COLO668 (cell line): ENCODE measurements at regions not wholly inside any gene's neighbourhood (a gene's known extent, or its start where the extent isn't known, plus 50 kb on each side); places are given as distances from the start of the nearest gene placed in this dataset.
A peak's percentile ranks its signal among the peaks of the same experiment; 100 is the strongest.

Source experiments
- DNase-seq: peaks from one replicate; lab custom pipeline; 2025; ENCODE audit not compliant: unreplicated experiment; lab: John Stamatoyannopoulos, UW

DNA sequence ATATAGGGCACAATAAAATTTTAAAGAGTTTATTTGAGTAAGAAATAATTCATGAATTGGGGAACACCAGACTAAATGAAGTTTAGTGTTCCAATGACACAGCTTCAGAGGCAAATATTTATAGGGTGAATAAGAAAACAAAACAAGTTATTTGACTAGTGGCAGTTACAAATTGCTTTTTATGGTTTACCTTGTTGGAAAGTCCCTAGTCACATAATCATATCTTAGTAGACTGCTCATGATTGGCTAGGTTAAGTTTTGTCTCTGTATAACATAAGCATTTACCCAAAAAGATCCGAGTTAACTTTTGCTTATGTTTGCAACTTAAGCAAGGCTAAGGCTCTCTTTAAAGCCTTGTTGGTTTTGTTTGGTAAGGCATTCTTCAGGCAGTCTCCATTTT, 224.7 kb upstream of the MIR17HG start:
- DNase-seq, result no peak

DNA sequence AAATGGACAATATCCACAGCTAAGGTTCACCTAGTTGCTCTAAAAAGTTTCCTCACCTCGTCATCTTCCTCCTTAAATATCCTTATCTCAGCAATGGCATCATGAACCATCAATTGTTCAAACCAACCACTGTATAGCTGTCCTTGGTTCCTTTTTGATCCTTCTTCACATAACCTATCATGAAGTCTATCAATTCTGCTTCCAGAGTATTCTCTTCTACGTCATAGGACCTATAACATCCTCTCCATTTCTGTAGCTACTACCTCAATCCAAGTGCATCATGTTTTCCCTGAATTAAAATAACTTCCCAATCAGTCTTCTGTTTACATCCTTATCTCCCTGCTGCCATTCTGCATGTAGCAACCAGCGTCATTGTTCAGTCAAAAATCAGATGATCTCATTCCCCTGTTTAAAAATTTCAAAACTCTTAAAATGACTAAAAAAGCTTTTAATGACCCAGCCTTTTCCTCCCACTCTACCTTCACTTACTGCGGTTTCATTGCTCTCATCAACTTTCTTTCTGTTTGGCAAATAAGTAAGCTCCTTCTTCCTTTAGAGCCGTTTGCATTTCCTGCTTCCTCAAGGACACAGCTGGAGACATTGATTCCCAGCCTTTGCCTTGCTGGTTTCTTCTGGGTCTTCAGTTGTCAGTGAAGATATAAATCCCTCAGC, 223.9 kb upstream of the MIR17HG start:
- no peak for DNase-seq

DNA sequence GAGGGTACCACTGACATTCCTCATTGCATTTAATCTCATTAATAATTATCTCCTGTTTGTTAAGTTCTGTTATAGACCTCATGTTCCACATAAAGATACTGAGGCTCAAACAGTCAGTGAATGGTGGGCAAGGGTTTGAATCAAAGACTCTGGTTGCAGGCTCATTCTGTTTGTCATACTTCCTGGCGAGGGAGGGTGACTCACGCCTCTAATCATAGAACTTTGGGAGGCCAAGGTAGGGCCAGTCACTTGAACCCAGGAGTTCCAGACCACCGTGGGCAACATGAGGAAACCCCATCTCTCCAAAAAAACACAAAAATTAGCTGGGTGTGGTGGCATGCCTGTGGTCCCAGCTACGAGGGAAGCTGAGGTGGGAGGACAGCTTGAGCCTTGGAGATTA, 220.7 kb upstream of the MIR17HG start:
- DNase-seq, result no peak

DNA sequence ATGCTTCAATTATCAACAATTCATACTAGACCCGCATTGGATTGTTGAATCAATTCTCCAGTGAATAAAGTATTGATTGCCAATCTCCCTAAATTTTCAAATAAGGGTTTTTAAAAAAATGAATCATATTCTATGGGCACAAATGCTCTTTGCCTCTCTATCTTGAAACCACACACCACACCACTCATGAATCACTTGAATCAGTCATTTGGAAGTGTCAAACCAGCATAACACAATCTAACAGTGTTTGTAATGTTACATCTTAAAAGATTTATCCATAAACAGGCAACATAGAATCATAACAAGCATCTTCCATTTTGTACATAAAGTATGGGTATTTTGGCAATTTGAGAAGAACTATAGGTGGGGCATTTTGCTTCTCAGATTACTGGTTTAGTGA, 219.5 kb upstream of the MIR17HG start:
- no peak for DNase-seq

DNA sequence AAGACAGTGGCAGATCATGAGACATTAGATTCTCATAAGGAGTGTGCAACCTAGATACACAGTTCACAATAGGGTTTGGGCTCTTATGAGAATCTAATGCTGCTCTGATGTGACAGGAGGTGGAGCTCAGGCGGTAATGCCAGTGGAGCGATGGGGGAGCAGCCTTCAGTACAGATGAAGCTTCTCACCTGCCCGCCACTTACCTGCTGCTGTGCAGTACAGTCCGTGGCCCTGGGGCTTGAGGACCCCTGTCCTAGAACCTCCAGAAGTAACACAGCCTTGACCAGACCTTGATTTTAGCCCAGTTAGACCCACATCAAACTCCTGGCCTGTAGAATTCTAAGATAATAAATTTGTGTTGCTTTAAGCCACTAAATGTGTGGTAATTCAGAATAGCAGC, 215.1 kb upstream of the MIR17HG start:
- DNase-seq, result no peak

DNA sequence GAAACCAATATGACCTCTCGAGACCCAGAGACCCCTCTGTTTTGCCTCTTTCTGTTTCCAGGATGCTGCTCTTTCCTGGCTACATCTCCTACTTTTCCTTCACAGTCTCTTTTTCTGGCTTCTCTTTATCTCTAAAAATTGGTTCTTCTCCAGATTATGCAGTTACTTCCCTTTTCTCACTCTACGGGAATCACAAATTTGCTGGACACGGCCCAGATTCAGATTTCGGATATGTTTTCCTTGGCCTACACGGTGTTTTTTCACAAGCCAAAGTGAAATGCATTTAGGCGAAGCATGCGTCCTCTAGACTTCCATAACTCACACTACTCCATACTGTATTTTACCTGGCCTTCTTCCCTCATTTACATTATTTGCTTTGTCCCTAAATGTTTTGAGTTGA, 214.7 kb upstream of the MIR17HG start:
- no peak for DNase-seq

DNA sequence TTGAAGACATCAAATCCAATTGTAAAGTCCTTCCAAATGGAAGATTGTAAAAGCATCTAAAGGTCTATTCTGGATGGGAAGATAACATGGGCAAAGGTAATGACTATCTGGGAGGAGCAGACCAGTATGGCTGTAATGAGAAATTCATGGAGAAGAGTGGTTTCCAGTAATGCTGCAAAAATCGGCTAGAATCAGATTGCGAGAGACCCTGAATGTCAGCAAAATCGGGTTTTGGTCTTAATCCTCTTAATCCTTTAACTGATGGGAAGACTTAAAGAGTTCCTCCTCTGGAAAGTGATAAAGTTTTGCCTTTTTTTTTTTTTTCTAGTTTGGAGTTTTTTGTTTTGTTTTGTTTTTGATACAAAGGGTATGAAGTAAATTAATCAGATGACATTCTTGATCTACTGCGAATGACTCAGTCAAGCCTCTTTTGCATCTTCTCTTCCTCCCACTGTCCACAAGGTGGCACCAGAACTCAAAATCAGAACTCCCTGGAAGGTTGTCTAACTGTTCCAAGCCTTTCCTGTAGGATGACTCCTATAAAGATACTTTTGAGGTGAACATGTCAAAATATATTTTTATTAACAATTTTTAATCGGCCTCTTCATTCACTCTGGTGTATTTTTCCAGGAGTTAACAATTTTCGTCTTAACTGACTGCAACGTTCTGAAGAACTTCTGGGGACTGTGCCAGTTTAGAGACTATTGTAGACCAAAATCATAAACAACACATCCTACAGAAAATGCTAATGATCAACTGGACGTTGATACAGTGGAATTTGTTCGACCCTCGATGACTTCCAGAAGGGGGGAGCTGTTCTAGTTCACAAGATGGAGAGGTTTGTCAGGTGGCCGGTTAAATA, 213.3 kb upstream of the MIR17HG start:
- DNase-seq, result peak; percentile 68

DNA sequence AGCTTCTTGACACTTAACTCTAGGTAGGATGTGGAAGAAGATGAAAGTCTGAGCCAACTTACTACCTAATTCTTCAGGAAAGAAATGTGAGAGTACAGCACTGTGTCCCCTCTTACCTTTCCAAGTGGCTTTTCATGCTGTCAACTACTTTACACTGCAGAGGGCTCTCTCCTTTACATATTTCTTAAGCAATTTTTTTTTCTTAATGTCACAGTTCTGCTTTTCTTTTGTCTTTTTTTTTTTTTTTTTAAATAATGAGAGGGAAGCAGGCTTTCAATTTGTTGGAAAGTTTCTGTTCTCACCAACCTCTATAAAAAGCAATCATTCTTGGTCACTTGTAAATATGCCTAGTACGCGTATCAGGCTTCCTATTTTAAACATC, 212.7 kb upstream of the MIR17HG start:
- DNase-seq, result no peak

DNA sequence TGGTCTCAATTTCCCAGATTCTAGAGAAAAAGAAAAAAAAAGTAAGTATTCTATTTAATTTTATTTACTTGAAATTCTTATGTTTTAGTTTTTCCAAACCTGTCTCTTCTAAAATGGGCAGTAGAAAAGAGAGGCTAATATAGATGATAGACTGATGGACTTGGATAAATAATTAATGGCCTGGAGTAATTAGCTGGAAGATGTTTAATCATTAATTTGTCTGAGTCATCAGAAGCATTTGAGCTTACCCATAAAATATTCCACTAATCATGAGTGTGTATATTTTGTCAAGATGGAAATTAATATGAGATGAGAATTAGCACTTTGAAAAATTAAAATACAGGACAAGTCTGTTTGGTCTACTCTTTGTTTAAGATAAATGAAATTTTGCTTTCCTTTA, 212.1 kb upstream of the MIR17HG start:
- DNase-seq, result no peak

DNA sequence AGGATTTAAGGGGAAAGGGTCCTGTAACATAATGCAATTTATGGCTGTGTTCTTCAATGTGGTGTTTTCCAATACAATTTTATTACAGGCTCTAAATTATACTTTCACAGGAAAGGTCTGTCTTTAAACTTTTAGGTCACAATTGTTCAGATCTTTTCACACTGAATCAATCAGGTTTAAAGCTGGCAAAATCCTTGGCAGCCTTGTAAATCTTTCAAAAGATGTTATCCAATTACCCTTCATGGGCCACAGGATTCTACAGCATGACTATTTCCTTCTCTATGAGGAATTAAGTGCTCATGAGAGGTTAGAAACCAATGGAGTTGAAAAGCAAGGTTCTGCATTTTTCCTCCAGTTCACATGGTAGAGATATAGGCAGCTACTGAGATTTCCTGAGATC, 211.5 kb upstream of the MIR17HG start:
- no peak for DNase-seq

DNA sequence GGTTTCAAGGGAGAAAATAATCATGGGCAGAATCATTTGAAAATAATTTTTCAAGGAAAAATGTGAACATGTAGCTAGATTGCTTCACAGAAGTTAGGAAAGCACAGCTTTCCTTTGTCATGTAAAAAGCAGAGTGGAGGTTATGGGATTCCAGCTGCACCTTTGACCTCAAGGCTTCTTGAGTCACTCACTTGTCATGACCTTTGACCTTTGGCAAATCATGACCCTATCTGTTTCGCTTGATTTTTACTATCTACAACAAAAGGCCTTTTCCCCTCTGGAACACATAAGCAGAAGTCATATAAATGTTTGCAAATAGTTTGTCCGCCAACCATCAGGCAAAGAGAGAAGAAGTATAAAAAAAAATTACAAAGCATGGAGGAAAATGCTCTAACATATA, 210.7 kb upstream of the MIR17HG start:
- DNase-seq, result no peak

DNA sequence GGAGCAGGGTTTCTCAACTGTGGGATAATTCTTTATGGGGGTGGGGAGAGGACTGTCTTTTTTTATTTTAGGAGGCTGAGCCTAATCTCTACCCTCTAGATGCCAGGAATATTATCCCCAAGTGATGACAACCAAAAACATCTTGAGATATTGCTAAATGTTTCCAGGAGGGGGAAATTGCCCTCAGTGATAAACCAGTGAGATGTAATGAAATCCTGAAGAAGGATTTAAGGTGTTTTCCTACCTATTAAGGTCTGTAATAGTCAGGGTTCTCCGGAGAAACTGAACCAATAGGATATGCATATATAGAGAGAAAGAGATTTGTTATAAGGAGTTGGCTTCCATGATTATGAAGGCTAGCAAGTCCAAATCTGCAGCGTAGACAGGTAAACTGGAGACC, 208.3 kb upstream of the MIR17HG start:
- DNase-seq, result no peak

DNA sequence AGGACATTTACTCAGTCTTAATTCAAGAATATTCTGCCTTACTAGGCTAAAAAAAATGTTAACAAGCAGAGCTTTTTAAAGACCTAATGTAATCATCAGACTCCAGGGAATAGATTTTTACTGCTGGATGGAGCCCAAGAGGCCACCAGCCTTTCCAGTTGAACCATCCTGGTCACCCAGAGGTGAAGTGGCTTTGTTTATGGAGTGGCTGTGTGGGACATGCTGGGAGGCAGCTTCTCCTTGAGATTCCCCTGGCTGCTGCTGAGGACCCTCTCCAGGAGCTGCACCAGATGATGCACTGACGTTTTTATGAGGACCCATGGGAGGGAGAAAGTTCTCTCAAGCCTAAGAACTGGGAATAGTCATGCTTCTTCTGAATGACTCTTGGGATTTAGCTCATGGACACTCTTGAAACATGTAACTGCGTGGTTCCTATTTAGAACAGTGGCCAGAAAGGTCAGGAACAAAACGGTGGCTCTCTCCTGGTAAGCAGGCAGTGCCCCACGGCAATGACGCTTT, 205.9 kb upstream of the MIR17HG start:
- DNase-seq, result no peak

DNA sequence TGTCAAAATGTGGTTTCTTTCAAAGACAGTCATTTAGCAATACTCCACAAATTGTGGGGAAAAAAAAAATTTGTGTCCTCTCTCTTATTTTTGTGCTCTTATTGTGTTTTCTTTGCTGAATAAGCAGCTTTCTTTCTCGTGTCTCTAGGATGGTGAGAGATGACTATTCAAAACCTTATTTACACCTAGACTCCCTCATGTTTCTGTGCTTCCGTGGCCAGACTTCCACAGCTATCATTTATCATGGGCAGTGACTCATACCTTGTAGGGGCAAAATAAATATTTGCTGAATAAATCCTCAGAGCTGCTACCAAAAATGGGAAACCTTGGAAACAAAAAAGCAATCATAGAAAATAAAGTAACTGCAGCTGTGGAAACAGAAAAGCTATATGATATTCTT, 204.9 kb upstream of the MIR17HG start:
- DNase-seq, result peak; percentile 72

DNA sequence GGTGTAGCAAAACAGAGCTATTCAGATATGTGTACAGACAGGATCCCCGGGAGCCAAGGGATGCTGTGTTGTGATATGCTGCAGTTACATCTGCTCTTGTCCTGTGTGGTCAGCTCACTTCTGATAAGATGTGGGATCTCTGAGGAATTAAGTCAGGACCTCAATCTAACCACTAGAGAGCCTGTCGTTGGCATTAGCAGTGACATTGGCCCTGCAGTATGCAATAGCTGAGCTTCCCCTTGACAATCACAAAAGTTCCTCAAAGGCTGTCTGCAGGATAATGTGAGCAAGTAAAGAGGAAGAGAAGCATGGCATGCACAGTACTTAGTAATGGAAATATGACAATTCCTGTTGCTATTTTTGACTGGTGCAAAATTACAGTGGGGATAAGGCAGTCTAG, 203.4 kb upstream of the MIR17HG start:
- DNase-seq, result no peak

DNA sequence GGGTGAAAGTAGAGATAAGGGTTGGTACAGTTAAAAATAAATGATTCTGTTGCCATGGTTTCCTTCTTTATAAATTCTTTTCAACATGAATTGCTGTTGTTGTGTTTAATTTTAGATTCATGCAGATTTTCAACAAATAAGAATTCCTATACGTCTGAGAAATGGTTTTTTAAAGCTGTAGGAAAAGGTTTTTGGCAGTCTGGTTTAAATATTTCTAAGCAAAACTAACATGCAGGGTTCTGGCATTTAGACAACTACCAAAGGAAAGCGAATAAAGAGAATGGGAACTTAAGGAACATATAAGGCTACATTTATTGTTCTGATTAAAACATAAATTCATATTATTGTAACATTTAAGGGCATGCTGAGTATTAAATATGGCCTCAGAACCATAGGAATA, 203.0 kb upstream of the MIR17HG start:
- no peak for DNase-seq

DNA sequence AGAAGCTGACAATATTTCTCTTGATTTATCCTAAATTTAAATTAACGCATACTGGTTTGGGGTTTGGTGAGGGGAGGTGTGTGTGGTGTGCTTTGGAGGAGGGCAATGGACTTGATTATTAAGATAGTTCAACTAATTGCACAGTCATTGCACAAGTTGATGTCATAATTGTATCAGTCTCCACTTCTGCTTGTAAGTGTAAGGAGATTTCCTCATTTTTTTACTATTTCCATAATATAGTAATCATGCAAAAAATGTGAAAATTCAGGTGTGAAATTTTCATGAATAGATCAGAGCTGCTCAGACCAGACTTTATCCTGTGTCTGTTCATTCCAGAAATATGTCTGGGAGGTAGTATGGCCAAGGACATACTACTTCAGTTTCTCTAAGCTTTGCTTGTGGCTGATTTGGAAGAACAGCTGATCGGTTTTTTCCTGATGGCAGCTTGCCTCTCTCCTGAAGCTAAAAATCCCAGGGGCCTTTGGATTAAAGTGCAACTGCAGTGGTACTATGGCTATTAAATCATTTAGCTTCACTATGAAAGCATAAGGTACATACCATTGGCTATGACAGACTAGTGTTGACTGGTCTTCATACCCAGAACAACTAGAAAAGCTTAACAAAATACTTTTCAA, 201.8 kb upstream of the MIR17HG start:
- DNase-seq, result no peak

DNA sequence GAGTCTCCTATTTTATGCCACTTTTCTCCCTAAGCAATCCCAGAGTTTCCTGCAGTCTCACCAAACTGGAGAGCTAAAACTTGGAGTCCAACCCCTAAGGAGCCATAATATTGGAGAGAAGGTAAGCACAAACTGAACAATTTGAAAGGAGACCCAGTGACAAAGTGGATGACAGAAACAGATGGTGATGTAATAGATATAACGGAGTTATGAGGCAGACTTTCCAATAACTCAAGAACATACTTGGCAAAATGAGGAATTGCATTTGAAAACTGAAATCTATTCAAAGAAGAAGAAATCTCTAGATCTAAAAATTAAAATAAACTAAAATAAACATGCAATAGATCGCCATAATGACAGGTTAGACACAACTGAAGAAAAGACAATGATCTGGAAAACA, 200.9 kb upstream of the MIR17HG start:
- DNase-seq, result no peak

DNA sequence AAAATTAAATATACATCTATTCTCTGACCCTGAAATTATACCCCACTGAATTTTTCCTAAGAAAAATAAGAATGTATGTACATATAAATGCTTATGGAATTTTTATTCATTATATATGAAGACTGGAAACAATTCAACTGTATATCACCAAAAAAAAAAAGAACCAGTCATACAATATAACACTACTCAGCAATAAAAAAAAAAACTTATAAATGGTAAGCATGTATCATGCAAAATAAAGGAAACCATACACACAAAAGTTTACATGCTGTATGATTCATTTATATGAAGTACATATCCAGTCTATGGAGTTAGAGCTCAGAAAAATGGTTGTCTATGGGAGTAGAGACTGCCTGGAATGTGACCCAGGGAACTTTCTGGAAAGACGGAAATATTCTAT, 199.4 kb upstream of the MIR17HG start:
- no peak for DNase-seq

DNA sequence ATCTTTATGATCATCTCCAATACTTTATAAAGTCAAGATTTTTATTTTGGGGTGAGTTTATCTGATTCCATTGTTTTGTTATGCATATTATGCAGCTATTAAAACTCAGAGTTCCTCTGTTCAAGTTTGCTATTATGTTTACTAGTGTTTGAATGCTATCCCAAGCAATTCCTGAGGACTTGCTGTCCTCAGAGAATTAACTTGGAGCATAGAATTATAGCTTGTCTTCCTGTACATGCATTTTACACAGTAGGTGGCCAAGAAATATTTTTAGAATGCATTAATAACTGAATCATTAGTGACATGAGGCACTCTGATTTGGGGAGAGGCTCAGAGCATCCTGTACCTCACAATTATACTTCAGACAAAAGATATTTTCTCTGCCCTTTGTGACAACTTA, 195.6 kb upstream of the MIR17HG start:
- DNase-seq, result no peak

DNA sequence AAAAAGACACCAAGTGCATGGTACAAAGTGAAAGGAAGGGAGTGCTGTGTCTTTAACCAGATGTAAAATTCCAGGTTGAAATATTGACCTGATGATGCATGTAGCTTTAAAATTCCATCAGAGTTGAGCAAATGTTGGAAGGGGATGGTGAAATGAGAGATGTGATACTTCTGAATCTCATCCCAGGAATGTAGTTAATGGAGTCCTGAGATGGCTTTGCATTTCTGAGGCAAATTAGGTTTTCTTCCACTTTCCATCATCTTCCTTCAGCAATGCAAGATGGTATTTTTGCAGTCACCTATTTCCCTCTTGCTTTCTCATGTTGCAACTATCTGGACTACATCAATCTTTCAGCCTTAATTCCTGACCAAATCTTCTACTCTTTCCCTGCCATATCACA, 194.1 kb upstream of the MIR17HG start:
- DNase-seq, result no peak
